PC-9 (cell line): ENCODE measurements at regions not wholly inside any gene's neighbourhood (a gene's known extent, or its start where the extent isn't known, plus 50 kb on each side); places are given as distances from the start of the nearest gene placed in this dataset.

Source experiments
- BruUV-seq: library from RNA; stranded (reverse); fragments of 400-500 nt; replicated peaks from 2 replicates; lab custom pipeline; 2021; lab: Mats Ljungman, UMichigan
- CTCF ChIA-PET: fragments of 300-600 bp; sonication (Branson Sonifier 250); formaldehyde crosslinking; loops from one replicate; lab custom pipeline; 2022; ENCODE audit warnings: antibody characterized with exemption; lab: Charles Lee
- POLR2A ChIA-PET: fragments of 300-600 bp; sonication (Branson Sonifier 250); formaldehyde crosslinking; loops from one replicate; lab custom pipeline; 2022; ENCODE audit warnings: antibody characterized with exemption; ENCODE audit not compliant: unreplicated experiment; lab: Charles Lee
- DNase-seq, 2 experiments: peaks; one replicate each; pipeline versions ENCODE4 v3.0.0 to v3.0.0-alpha.2; 2015 to 2022; ENCODE audit warnings: mixed read lengths in 1 of 2
- H2AFZ ChIP-seq: fragments of 200-600 bp; sonication (generic); 2 replicates; pipeline ENCODE4 v1.8.1; 2017; ENCODE audit warnings: antibody characterized with exemption
- H3F3A ChIP-seq: fragments of 200-600 bp; sonication (generic); 2 replicates; pipeline ENCODE4 v1.8.1; 2017; ENCODE audit warnings: antibody characterized with exemption, mild to moderate bottlenecking, low read depth; ENCODE audit not compliant: insufficient read depth
- H3K27ac ChIP-seq: fragments of 200-600 bp; sonication (generic); 2 replicates; pipeline ENCODE4 v1.6.1; 2016; ENCODE audit warnings: mixed run types
- H3K27me3 ChIP-seq: fragments of 200-600 bp; sonication (generic); 2 replicates; pipeline ENCODE4 v1.6.1; 2016; ENCODE audit warnings: low read depth, mixed run types; ENCODE audit not compliant: insufficient read depth
- H3K36me3 ChIP-seq: fragments of 200-600 bp; sonication (generic); 2 replicates; pipeline ENCODE4 v1.6.1; 2016; ENCODE audit warnings: low read depth, mixed run types
- H3K4me1 ChIP-seq: fragments of 200-600 bp; sonication (generic); replicated peaks from 2 replicates; pipeline ENCODE4 v1.6.1; 2016; ENCODE audit warnings: mixed run types; ENCODE audit not compliant: insufficient read depth
- H3K4me2 ChIP-seq: fragments of 200-600 bp; sonication (generic); 2 replicates; pipeline ENCODE4 v1.6.1; 2017; ENCODE audit warnings: mixed run types
- H3K4me3 ChIP-seq: fragments of 200-600 bp; sonication (generic); 2 replicates; pipeline ENCODE4 v1.6.1; 2016; ENCODE audit warnings: mixed run types
- H3K79me2 ChIP-seq: fragments of 200-600 bp; sonication (generic); 2 replicates; pipeline ENCODE4 v1.6.1; 2017; ENCODE audit warnings: low read depth, mixed run types
- H3K9me2 ChIP-seq: fragments of 200-600 bp; sonication (generic); 2 replicates; pipeline ENCODE4 v1.8.1; 2017; ENCODE audit warnings: mild to moderate bottlenecking; ENCODE audit not compliant: insufficient read depth
- H3K9me3 ChIP-seq: fragments of 200-600 bp; sonication (generic); 2 replicates; pipeline ENCODE4 v1.8.1; 2016; ENCODE audit warnings: low read depth; ENCODE audit not compliant: insufficient read depth
- H4K20me1 ChIP-seq: fragments of 200-600 bp; sonication (generic); 2 replicates; pipeline ENCODE4 v1.8.1; 2017; ENCODE audit not compliant: insufficient read depth
- CTCF ChIP-seq: fragments of 200-600 bp; sonication (generic); conservative IDR thresholded peaks from 2 replicates; pipeline ENCODE4 v1.6.1; 2017; ENCODE audit warnings: mixed run types, antibody characterized with exemption, mild to moderate bottlenecking, moderate library complexity
- EZH2 ChIP-seq: fragments of 200-600 bp; sonication (generic); IDR thresholded peaks from 2 replicates; pipeline ENCODE4 v1.8.0; 2017; ENCODE audit warnings: antibody characterized with exemption, low read depth
- intact Hi-C: fragments of 100-400 bp; cut with micrococcal nuclease; formaldehyde crosslinking; loops from one replicate; pipeline ENCODE4 v1.10.0; 2022; ENCODE audit not compliant: unreplicated experiment

- ChIA-PET CTCF (no interaction called here), POLR2A (no interaction called here)
- Histone ChIP-seq H3K4me3 (no peak overlapping the region), H3K27me3 (no peaks in the 10 kb centered on the region), H3K36me3 (no peaks in the 10 kb centered on the region), H3K79me2 (no peaks in the 10 kb centered on the region), H3K4me1 (no peaks in the 10 kb centered on the region), H3K9me2 (no peaks in the 10 kb centered on the region), H4K20me1 (no peaks in the 10 kb centered on the region), H3K4me2 (no peak overlapping the region), H3F3A (no peaks in the 10 kb centered on the region), H3K27ac (no peak overlapping the region), H2AFZ (no peak overlapping the region), H3K9me3 (no peaks in the 10 kb centered on the region)
- intact Hi-C loops: no loop called here
- TF ChIP-seq EZH2 (no peak), CTCF (no peak)
- no TSS peak for BruUV-seq
- no peak for DNase-seq
Measured at GRCh38 chr10:20473023-20473760, 423.9 kb downstream of the NEBL start.

- no peaks in the 10 kb centered on the region for H3K79me2 ChIP-seq
- no TSS peak for BruUV-seq
- no peak for TF ChIP-seq CTCF
- TF ChIP-seq EZH2: no peak
- H4K20me1 ChIP-seq: no peaks in the 10 kb centered on the region
- no peak overlapping the region for H3K4me3 ChIP-seq
- H3K9me3 ChIP-seq: no peaks in the 10 kb centered on the region
- H3K4me1 ChIP-seq: no peaks in the 10 kb centered on the region
- intact Hi-C loops: no loop called here
- no peaks in the 10 kb centered on the region for H3K9me2 ChIP-seq
- H3K4me2 ChIP-seq: no peak overlapping the region
- no peak for DNase-seq
- no peaks in the 10 kb centered on the region for H3K36me3 ChIP-seq
- CTCF ChIA-PET: no interaction called here
- no peak overlapping the region for H3K27ac ChIP-seq
- no peaks in the 10 kb centered on the region for H3F3A ChIP-seq
- H3K27me3 ChIP-seq: no peaks in the 10 kb centered on the region
- POLR2A ChIA-PET: no interaction called here
- no peak overlapping the region for H2AFZ ChIP-seq
Measured at GRCh38 chr10:20466731-20467130, 430.4 kb downstream of the NEBL start.

GRCh38 chr10:20457649-20458048 lies 439.5 kb downstream of the NEBL start:
- H3K36me3 ChIP-seq: no peaks in the 10 kb centered on the region
- no peaks in the 10 kb centered on the region for H3K79me2 ChIP-seq
- ChIA-PET POLR2A (no interaction called here), CTCF (no interaction called here)
- H3F3A ChIP-seq: no peaks in the 10 kb centered on the region
- H2AFZ ChIP-seq: no peak overlapping the region
- H3K27me3 ChIP-seq: no peaks in the 10 kb centered on the region
- H3K9me3 ChIP-seq: no peaks in the 10 kb centered on the region
- H3K4me3 ChIP-seq: no peak overlapping the region
- BruUV-seq: no TSS peak
- H3K4me2 ChIP-seq: no peak overlapping the region
- no peaks in the 10 kb centered on the region for H4K20me1 ChIP-seq
- no peak for TF ChIP-seq CTCF
- TF ChIP-seq EZH2: no peak
- no peaks in the 10 kb centered on the region for H3K9me2 ChIP-seq
- no peak for DNase-seq
- intact Hi-C loops: no loop called here
- no peak overlapping the region for H3K27ac ChIP-seq
- H3K4me1 ChIP-seq: no peaks in the 10 kb centered on the region
